ENCODE measurements at regions not wholly inside any gene's neighbourhood (a gene's known extent, or its start where the extent isn't known, plus 50 kb on each side); places are given as distances from the start of the nearest gene placed in this dataset.

- DNase-seq = no peak
Measured at GRCh38 chr11:109981031-109981636, 112.1 kb upstream of the ZC3H12C start.

- no peak for DNase-seq
Measured at GRCh38 chr11:109983358-109983757, 109.8 kb upstream of the ZC3H12C start.

- no peak for DNase-seq
Measured at GRCh38 chr11:109984634-109985289, 108.4 kb upstream of the ZC3H12C start.

- no peak for DNase-seq
Measured at GRCh38 chr11:109986488-109986887, 106.7 kb upstream of the ZC3H12C start.

- no peak for DNase-seq
Measured at GRCh38 chr11:109991835-109992234, 101.4 kb upstream of the ZC3H12C start.

GRCh38 chr11:109993786-109994185 lies 99.4 kb upstream of the ZC3H12C start:
- no peak for DNase-seq

- DNase-seq = no peak
Measured at GRCh38 chr11:109994907-109995306, 98.3 kb upstream of the ZC3H12C start.

GRCh38 chr11:109996060-109996459 lies 97.1 kb upstream of the ZC3H12C start:
- no peak for DNase-seq

- DNase-seq = no peak
Measured at GRCh38 chr11:109998921-109999320, 94.3 kb upstream of the ZC3H12C start.

- DNase-seq = no peak
Measured at GRCh38 chr11:110000031-110000502, 93.1 kb upstream of the ZC3H12C start.

- no peak for DNase-seq
Measured at GRCh38 chr11:110000850-110001249, 92.3 kb upstream of the ZC3H12C start.

GRCh38 chr11:110003426-110003825 lies 89.8 kb upstream of the ZC3H12C start:
- peak in 1 of 2 experiments; percentile 42 for DNase-seq

- DNase-seq = no peak
Measured at GRCh38 chr11:110011595-110011994, 81.6 kb upstream of the ZC3H12C start.

- no peak for DNase-seq
Measured at GRCh38 chr11:110015695-110016094, 77.5 kb upstream of the ZC3H12C start.

GRCh38 chr11:110019675-110020074 lies 73.5 kb upstream of the ZC3H12C start:
- DNase-seq = no peak

GRCh38 chr11:110022548-110022947 lies 70.6 kb upstream of the ZC3H12C start:
- DNase-seq = no peak

- no peak for DNase-seq
Measured at GRCh38 chr11:110023711-110024110, 69.5 kb upstream of the ZC3H12C start.

- no peak for DNase-seq
Measured at GRCh38 chr11:110026858-110027626, 66.2 kb upstream of the ZC3H12C start.

GRCh38 chr11:110027627-110028371 lies 65.4 kb upstream of the ZC3H12C start:
- no peak for DNase-seq

- DNase-seq = no peak
Measured at GRCh38 chr11:110028921-110029320, 64.3 kb upstream of the ZC3H12C start.

- peak in 1 of 2 experiments; percentile 45 for DNase-seq
Measured at GRCh38 chr11:110029714-110030113, 63.5 kb upstream of the ZC3H12C start.

GRCh38 chr11:110031171-110031570 lies 62.0 kb upstream of the ZC3H12C start:
- DNase-seq = no peak

- DNase-seq = no peak
Measured at GRCh38 chr11:110032259-110032658, 60.9 kb upstream of the ZC3H12C start.
